OCI-LY7 (cell line): ENCODE measurements at regions not wholly inside any gene's neighbourhood (a gene's known extent, or its start where the extent isn't known, plus 50 kb on each side); places are given as distances from the start of the nearest gene placed in this dataset.

ENCODE experiments used
- EZH2phosphoT487 ChIP-seq: fragments of 200-600 bp; sonication (generic); IDR thresholded peaks from 2 replicates; pipeline ENCODE4 v1.6.1; 2018; ENCODE audit warnings: low read depth, borderline replicate concordance, mild to moderate bottlenecking, mixed run types, antibody characterized with exemption, low read length, moderate library complexity, mixed read lengths
- TF ChIP-seq, protein P1 (sequence below): fragments of 200-600 bp; sonication (generic); conservative IDR thresholded peaks from 2 replicates; pipeline ENCODE4 v1.5.1; 2014; ENCODE audit warnings: mild to moderate bottlenecking, antibody characterized with exemption, low read length, moderate library complexity, mixed read lengths

- TF ChIP-seq, protein P1, sequence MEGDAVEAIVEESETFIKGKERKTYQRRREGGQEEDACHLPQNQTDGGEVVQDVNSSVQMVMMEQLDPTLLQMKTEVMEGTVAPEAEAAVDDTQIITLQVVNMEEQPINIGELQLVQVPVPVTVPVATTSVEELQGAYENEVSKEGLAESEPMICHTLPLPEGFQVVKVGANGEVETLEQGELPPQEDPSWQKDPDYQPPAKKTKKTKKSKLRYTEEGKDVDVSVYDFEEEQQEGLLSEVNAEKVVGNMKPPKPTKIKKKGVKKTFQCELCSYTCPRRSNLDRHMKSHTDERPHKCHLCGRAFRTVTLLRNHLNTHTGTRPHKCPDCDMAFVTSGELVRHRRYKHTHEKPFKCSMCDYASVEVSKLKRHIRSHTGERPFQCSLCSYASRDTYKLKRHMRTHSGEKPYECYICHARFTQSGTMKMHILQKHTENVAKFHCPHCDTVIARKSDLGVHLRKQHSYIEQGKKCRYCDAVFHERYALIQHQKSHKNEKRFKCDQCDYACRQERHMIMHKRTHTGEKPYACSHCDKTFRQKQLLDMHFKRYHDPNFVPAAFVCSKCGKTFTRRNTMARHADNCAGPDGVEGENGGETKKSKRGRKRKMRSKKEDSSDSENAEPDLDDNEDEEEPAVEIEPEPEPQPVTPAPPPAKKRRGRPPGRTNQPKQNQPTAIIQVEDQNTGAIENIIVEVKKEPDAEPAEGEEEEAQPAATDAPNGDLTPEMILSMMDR, result no peak
- no peak for TF ChIP-seq EZH2phosphoT487
Observed at GRCh38 chr2:145593991-145594614, 1074.2 kb upstream of the ZEB2 start.
